ENCODE measurements at regions not wholly inside any gene's neighbourhood (a gene's known extent, or its start where the extent isn't known, plus 50 kb on each side); places are given as distances from the start of the nearest gene placed in this dataset.

DNA sequence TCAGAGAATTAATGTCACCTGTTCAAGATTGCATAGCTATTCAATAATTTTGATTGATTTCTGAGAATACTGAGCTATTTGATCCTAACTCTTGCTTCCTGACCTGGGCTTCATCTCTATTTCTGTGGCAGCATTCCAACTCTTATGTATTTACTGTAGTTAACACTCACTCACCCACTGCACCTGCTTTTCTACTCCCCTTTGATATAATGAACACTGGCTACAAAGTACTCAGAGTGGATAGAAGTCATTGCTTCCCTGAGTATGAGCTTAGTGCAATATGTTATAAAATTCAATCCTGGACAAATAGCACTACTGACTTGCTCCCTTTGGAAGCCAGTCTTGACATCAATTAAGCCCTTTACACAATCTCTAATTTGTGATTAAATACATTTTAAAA lies 117.2 kb downstream of the APIP start:
- TF ChIP-seq SMC3 (IDR thresholded peaks at IDR 0.05; ENCODE audit: borderline replicate concordance, low read length) (no peak), EP300 (IDR thresholded peaks at IDR 0.05; ENCODE audit: borderline replicate concordance in 1 of 2, control insufficient read depth in 1 of 2, low read depth in 2 of 2, low read length in 2 of 2) (no peak), RB1 (IDR thresholded peaks at IDR 0.05; ENCODE audit: borderline replicate concordance) (no peak), POLR2AphosphoS5 (IDR thresholded peaks at IDR 0.05; ENCODE audit: low read length) (no peak), FOXM1 (IDR thresholded peaks at IDR 0.05; ENCODE audit: low read depth, low read length) (no peak), CEBPB (IDR thresholded peaks at IDR 0.05; ENCODE audit: borderline replicate concordance in 1 of 2, low read depth in 2 of 2, low read length in 2 of 2) (no peak), STAT1 (conservative IDR thresholded peaks at IDR 0.05) (no peak), BHLHE40 (IDR thresholded peaks at IDR 0.05; ENCODE audit: borderline replicate concordance in 1 of 2, low read depth in 2 of 2, low read length in 1 of 2) (no peak), NRF1 (conservative IDR thresholded peaks at IDR 0.05; ENCODE audit: low read depth, low read length) (no peak), SP1 (IDR thresholded peaks at IDR 0.05; ENCODE audit: low read depth, low read length) (no peak)
- TF ChIP-seq, protein P1, sequence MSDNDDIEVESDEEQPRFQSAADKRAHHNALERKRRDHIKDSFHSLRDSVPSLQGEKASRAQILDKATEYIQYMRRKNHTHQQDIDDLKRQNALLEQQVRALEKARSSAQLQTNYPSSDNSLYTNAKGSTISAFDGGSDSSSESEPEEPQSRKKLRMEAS (IDR thresholded peaks at IDR 0.05; ENCODE audit: low read depth, low read length): no peak

Data from GM12878 (cell line).